ENCODE measurements at regions not wholly inside any gene's neighbourhood (a gene's known extent, or its start where the extent isn't known, plus 50 kb on each side); places are given as distances from the start of the nearest gene placed in this dataset.

DNA sequence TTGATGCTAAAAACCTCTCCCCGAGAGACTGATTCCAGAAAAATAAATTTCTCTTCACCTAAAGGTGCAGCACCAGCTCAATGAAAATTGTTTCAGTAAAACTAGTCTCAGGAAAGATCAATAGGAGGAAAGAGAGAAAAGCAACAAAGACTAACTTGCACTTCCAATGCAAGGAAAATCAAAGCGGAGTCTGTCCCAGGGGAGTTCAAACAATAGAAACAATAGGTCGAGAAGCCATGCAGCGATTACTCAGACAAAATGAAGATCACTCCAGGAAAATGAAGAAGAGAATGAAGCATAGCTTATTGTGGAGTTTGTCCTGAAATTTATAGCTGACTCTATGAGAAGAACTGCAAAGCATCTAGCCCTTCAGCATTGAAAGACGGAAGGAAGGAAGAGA lies 105.1 kb upstream of the FRMD4B start:
- TF ChIP-seq, protein P1, sequence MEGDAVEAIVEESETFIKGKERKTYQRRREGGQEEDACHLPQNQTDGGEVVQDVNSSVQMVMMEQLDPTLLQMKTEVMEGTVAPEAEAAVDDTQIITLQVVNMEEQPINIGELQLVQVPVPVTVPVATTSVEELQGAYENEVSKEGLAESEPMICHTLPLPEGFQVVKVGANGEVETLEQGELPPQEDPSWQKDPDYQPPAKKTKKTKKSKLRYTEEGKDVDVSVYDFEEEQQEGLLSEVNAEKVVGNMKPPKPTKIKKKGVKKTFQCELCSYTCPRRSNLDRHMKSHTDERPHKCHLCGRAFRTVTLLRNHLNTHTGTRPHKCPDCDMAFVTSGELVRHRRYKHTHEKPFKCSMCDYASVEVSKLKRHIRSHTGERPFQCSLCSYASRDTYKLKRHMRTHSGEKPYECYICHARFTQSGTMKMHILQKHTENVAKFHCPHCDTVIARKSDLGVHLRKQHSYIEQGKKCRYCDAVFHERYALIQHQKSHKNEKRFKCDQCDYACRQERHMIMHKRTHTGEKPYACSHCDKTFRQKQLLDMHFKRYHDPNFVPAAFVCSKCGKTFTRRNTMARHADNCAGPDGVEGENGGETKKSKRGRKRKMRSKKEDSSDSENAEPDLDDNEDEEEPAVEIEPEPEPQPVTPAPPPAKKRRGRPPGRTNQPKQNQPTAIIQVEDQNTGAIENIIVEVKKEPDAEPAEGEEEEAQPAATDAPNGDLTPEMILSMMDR (IDR thresholded peaks at IDR 0.05), result no peak
- no peak for TF ChIP-seq POLR2A (IDR thresholded peaks at IDR 0.05)
